ENCODE measurements at regions not wholly inside any gene's neighbourhood (a gene's known extent, or its start where the extent isn't known, plus 50 kb on each side); places are given as distances from the start of the nearest gene placed in this dataset.

DNA sequence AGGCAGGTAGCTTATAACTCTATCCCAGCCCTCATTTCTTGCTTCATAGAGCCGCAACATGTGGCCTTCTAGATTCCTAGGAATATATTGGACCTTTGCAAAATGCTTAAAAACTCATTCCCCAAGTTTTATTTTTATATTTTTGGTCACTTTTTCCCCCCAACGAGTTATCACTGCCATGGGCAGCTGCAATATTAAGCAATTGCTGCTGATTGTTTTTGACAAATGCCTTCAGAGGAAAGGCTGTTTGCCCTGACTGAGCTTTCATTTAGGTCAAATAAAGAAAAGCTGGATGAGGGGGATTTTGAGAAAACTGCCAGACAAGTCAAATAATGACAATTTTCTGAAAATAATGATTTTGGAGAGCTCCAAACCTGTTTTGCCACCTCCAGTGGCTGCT is 976.9 kb upstream of the MBL2 start:
- TF ChIP-seq, protein P1, sequence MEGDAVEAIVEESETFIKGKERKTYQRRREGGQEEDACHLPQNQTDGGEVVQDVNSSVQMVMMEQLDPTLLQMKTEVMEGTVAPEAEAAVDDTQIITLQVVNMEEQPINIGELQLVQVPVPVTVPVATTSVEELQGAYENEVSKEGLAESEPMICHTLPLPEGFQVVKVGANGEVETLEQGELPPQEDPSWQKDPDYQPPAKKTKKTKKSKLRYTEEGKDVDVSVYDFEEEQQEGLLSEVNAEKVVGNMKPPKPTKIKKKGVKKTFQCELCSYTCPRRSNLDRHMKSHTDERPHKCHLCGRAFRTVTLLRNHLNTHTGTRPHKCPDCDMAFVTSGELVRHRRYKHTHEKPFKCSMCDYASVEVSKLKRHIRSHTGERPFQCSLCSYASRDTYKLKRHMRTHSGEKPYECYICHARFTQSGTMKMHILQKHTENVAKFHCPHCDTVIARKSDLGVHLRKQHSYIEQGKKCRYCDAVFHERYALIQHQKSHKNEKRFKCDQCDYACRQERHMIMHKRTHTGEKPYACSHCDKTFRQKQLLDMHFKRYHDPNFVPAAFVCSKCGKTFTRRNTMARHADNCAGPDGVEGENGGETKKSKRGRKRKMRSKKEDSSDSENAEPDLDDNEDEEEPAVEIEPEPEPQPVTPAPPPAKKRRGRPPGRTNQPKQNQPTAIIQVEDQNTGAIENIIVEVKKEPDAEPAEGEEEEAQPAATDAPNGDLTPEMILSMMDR (conservative IDR thresholded peaks at IDR 0.05; ENCODE audit: low read depth, low read length): no peak
- no peak overlapping the region for H3K4me3 ChIP-seq (ENCODE audit: low read depth, low read length)
- DNase-seq (ENCODE audit: low read depth): no peak

- DNase-seq (ENCODE audit: low read depth): no peak
- H3K4me3 ChIP-seq (ENCODE audit: low read depth, low read length): no peak overlapping the region
- TF ChIP-seq, protein P1 (conservative IDR thresholded peaks at IDR 0.05; ENCODE audit: low read depth, low read length): no peak
Measured at GRCh38 chr10:53748319-53748718, 975.7 kb upstream of the MBL2 start.

- TF ChIP-seq, protein P1 (conservative IDR thresholded peaks at IDR 0.05; ENCODE audit: low read depth, low read length): no peak
- no peak for DNase-seq (ENCODE audit: low read depth)
- H3K4me3 ChIP-seq (ENCODE audit: low read depth, low read length): no peak overlapping the region
Measured at GRCh38 chr10:53744746-53745145, 972.2 kb upstream of the MBL2 start.

DNA sequence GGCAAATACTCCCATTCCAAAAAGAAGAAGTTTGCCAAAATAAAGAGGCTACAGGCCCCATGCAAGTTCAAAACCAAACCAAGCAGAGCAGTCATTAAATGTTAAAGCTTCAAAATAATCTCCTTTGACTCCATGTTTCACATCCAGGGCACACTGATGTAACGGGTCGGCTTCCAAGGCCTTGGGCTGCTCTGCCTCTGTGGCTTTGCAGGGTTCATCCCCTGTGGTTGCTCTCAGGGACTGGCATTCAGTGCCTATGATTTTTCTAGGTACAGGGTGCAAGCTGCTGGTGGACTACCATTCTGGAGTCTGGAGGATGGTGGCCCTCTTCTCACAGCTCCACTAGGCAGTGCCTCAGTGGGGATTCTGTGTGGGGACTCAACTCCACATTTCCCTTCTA is 971.6 kb upstream of the MBL2 start:
- no peak for DNase-seq (ENCODE audit: low read depth)
- TF ChIP-seq, protein P1 (conservative IDR thresholded peaks at IDR 0.05; ENCODE audit: low read depth, low read length): no peak
- no peak overlapping the region for H3K4me3 ChIP-seq (ENCODE audit: low read depth, low read length)

GRCh38 chr10:53737132-53737531 is 964.5 kb upstream of the MBL2 start:
- no peak for DNase-seq (ENCODE audit: low read depth)
- TF ChIP-seq, protein P1 (conservative IDR thresholded peaks at IDR 0.05; ENCODE audit: low read depth, low read length): no peak
- H3K4me3 ChIP-seq (ENCODE audit: low read depth, low read length): no peak overlapping the region

DNA sequence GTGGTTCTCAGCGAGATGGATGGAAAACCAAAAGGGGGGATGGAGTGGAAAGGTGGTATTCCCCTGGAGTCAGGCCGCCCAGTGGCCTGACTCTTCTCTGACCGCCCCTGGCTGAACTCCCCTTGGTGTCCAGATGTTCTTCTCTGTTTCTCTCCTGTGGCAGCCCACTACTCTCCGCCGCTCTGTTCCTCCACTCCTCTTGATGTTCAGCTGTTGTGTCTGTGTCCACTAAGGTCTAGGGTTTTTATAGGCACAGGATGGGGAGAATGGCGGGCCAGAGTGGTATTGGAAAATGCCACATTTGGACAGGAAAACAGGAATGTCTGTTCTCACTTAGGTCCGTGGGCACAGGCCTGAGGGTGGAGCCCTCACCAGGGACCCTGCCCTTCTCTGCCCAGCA is 954.3 kb upstream of the MBL2 start:
- no peak for DNase-seq (ENCODE audit: low read depth)
- H3K4me3 ChIP-seq (ENCODE audit: low read depth, low read length): no peak overlapping the region
- TF ChIP-seq, protein P1 (conservative IDR thresholded peaks at IDR 0.05; ENCODE audit: low read depth, low read length): no peak

GRCh38 chr10:53724581-53724980 is 952.0 kb upstream of the MBL2 start:
- no peak for DNase-seq (ENCODE audit: low read depth)
- no peak overlapping the region for H3K4me3 ChIP-seq (ENCODE audit: low read depth, low read length)
- TF ChIP-seq, protein P1 (conservative IDR thresholded peaks at IDR 0.05; ENCODE audit: low read depth, low read length): no peak
